HCT116 (cell line): ENCODE measurements at regions not wholly inside any gene's neighbourhood (a gene's known extent, or its start where the extent isn't known, plus 50 kb on each side); places are given as distances from the start of the nearest gene placed in this dataset.

Source experiments
- CEBPB ChIP-seq: IDR thresholded peaks from 2 replicates; pipeline ENCODE4 v1.6.1; 2012; ENCODE audit warnings: low read depth
- POLR2AphosphoS5 ChIP-seq: IDR thresholded peaks from 2 replicates; pipeline ENCODE4 v1.6.1; 2011; ENCODE audit warnings: mild to moderate bottlenecking, low read depth, low read length, moderate library complexity
- ZBTB33 ChIP-seq: IDR thresholded peaks from 2 replicates; pipeline ENCODE4 v1.6.1; 2011; ENCODE audit warnings: mild to moderate bottlenecking, low read length, moderate library complexity; ENCODE audit not compliant: insufficient replicate concordance; ENCODE audit errors: extremely low read depth

- no peak for TF ChIP-seq CEBPB
- no peak for TF ChIP-seq POLR2AphosphoS5
- TF ChIP-seq ZBTB33: no peak
Observed at GRCh38 chr20:33933469-33933909, 60.2 kb upstream of the RALY start.
